DOHH2 (cell line): ENCODE measurements at regions not wholly inside any gene's neighbourhood (a gene's known extent, or its start where the extent isn't known, plus 50 kb on each side); places are given as distances from the start of the nearest gene placed in this dataset.

Source experiments
- CTCF ChIP-seq: fragments of 200-600 bp; sonication (generic); IDR thresholded peaks from one replicate; pipeline ENCODE4 v1.5.1; 2014; ENCODE audit warnings: antibody characterized with exemption, mild to moderate bottlenecking, low read depth, low read length; ENCODE audit not compliant: poor library complexity, severe bottlenecking
- EZH2phosphoT487 ChIP-seq: fragments of 200-600 bp; sonication (generic); IDR thresholded peaks from 2 replicates; pipeline ENCODE4 v1.6.1; 2017; ENCODE audit warnings: borderline replicate concordance, mild to moderate bottlenecking, antibody characterized with exemption, low read length, moderate library complexity, mixed read lengths

DNA sequence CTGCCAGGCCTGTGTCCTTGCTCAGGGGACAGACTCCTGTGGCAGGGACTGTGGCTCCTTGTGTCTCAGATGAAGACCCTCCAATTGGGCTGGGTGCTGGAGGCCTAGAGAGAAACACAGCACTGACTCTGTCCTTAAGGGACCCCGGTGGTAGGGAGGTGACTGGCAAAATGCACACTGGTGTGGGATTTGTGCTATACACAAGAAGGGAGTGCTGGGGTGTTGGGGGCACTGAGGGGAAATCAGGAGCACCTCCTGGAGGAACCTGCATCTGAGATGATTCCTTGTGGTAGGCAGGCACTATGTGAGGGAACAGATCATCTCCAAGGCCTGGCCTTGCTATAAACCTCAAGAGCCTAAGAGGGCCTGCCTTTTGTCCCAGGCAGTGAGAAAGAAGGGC is 149.2 kb downstream of the RPS24 start:
- TF ChIP-seq CTCF (no peak), EZH2phosphoT487 (no peak)
